Astrocyte of the spinal cord (primary cell): ENCODE measurements at regions not wholly inside any gene's neighbourhood (a gene's known extent, or its start where the extent isn't known, plus 50 kb on each side); places are given as distances from the start of the nearest gene placed in this dataset.

Source experiments
- DNase-seq: peaks from one replicate; pipeline ENCODE4 v3.0.0; 2011; ENCODE audit warnings: low read depth, low spot score
- H3K4me3 ChIP-seq: 2 replicates; pipeline ENCODE4 v1.5.1; 2011; ENCODE audit warnings: low read depth, mild to moderate bottlenecking, low read length, moderate library complexity
- CTCF ChIP-seq: IDR thresholded peaks from 2 replicates; pipeline ENCODE4 v1.5.1; 2012; ENCODE audit warnings: low read depth, mild to moderate bottlenecking, low read length, inconsistent platforms
- in situ Hi-C: cut with HindIII; loops from 2 replicates; pipeline ENCODE4 v1.10.0; 2017; ENCODE audit warnings: low sequenced_read_pairs

GRCh38 chr6:139920027-139920775 is 545.8 kb upstream of the CITED2 start:
- in situ Hi-C loops = no loop called here
- no peak overlapping the region for H3K4me3 ChIP-seq
- no peak for TF ChIP-seq CTCF
- DNase-seq = no peak

GRCh38 chr6:139919107-139920026 is 544.9 kb upstream of the CITED2 start:
- no peak for TF ChIP-seq CTCF
- H3K4me3 ChIP-seq = no peak overlapping the region
- no peak for DNase-seq

GRCh38 chr6:139917951-139918630 is 543.6 kb upstream of the CITED2 start:
- in situ Hi-C loops = no loop called here
- no peak for TF ChIP-seq CTCF
- H3K4me3 ChIP-seq = no peak overlapping the region
- no peak for DNase-seq

More at GRCh38 chr6:139919107-139920026, 544.9 kb upstream of the CITED2 start:
- in situ Hi-C loops = no loop called here

- in situ Hi-C loops = no loop called here
- TF ChIP-seq CTCF = no peak
- DNase-seq = no peak
- no peak overlapping the region for H3K4me3 ChIP-seq
These were observed 540.5 kb upstream of the CITED2 start for GRCh38 chr6:139914910-139915309.

GRCh38 chr6:139912735-139913400 is 538.4 kb upstream of the CITED2 start:
- no peak for DNase-seq
- in situ Hi-C loops = no loop called here
- H3K4me3 ChIP-seq = no peak overlapping the region

More at GRCh38 chr6:139912735-139913400, 538.4 kb upstream of the CITED2 start:
- TF ChIP-seq CTCF = no peak
